Spleen (tissue), 11 donors: ENCODE measurements at regions not wholly inside any gene's neighbourhood (a gene's known extent, or its start where the extent isn't known, plus 50 kb on each side); places are given as distances from the start of the nearest gene placed in this dataset.
"Not testable (repeated sequence)": the region's sequence is repeated elsewhere in the genome, so short reads cannot be mapped to it uniquely, and the experiment has no call there.

Experiments
- DNase-seq: peaks from one replicate; pipeline ENCODE4 v3.0.0-alpha.2; 2020
- H3K27ac ChIP-seq, 8 donors: fragments of 200-600 bp; sonication (generic) in 7 of 8; 1 replicate in 4 of 8; 2 replicates in 4 of 8; pipeline versions ENCODE4 v1.5.0 to v1.8.0; 2016 to 2021; ENCODE audit warnings: inconsistent platforms in 4 of 8, mild to moderate bottlenecking in 4 of 8, moderate library complexity in 1 of 8
- H3K27me3 ChIP-seq, 7 donors: fragments of 200-600 bp; sonication (generic) in 6 of 7; replicated peaks in 1 of 7; 1 replicate in 4 of 7; 2 replicates in 3 of 7; pipeline versions ENCODE4 v1.5.0 to v1.8.0; 2016 to 2021; ENCODE audit warnings: inconsistent platforms in 3 of 7, mild to moderate bottlenecking in 1 of 7
- H3K36me3 ChIP-seq, 6 donors: fragments of 200-600 bp; sonication (generic) in 5 of 6; 1 replicate in 4 of 6; 2 replicates in 2 of 6; pipeline versions ENCODE4 v1.5.0 to v1.8.0; 2016 to 2021; ENCODE audit warnings: inconsistent platforms in 2 of 6
- H3K4me1 ChIP-seq, 6 donors: fragments of 200-600 bp; sonication (generic) in 5 of 6; 1 replicate in 3 of 6; 2 replicates in 3 of 6; pipeline versions ENCODE4 v1.5.0 to v1.8.0; 2016 to 2021; ENCODE audit warnings: inconsistent platforms in 3 of 6
- H3K4me3 ChIP-seq, 8 donors: fragments of 200-600 bp; sonication (generic) in 7 of 8; 1 replicate in 4 of 8; 2 replicates in 4 of 8; pipeline versions ENCODE4 v1.5.0 to v1.8.0; 2016 to 2021; ENCODE audit warnings: inconsistent platforms in 4 of 8, mild to moderate bottlenecking in 4 of 8, moderate library complexity in 2 of 8
- H3K9me3 ChIP-seq, 8 donors: fragments of 200-600 bp; sonication (generic) in 7 of 8; 1 replicate in 4 of 8; 2 replicates in 4 of 8; pipeline versions ENCODE4 v1.5.0 to v1.8.0; 2016 to 2021; ENCODE audit warnings: inconsistent platforms in 4 of 8
- CTCF ChIP-seq, 11 experiments: fragments of 200-600 bp in 7 of 11; fragments of 450-650 bp in 4 of 11; sonication (generic) in 4 of 11; IDR thresholded peaks in 8 of 11; conservative IDR thresholded peaks in 3 of 11; 1 replicate in 7 of 11; 2 replicates in 4 of 11; pipeline versions ENCODE4 v1.4.0 to v1.8.0; 2016 to 2021; ENCODE audit warnings: antibody characterized with exemption in 11 of 11, inconsistent platforms in 4 of 11, mild to moderate bottlenecking in 1 of 11
- POLR2A ChIP-seq, 3 donors: fragments of 450-650 bp; IDR thresholded peaks; one replicate each; pipeline ENCODE4 v1.5.1; 2017; ENCODE audit warnings: antibody characterized with exemption in 3 of 3, mild to moderate bottlenecking in 1 of 3
- POLR2AphosphoS5 ChIP-seq, 3 donors: sonication (generic); formaldehyde crosslinking; IDR thresholded peaks; one replicate each; pipeline ENCODE4 v1.5.1; 2017; ENCODE audit warnings: antibody characterized with exemption in 3 of 3
- WGBS, 5 donors: extraction: QIAGEN DNeasy Blood & Tissue Kit in 3 of 5; methylation state at CpG; one replicate each; pipeline versions ENCODE4 v1.1.5 to v1.1.7; 2013 to 2018; 5-methylcytosine and 5-hydroxymethylcytosine counted together
- intact Hi-C: fragments of 100-400 bp; cut with DNase I; formaldehyde crosslinking; loops from one replicate; pipeline ENCODE4 v1.15.0; 2023; ENCODE audit warnings: low total_unique reads
- donor health status: healthy with polysubstance abuse.
- donor health status: DM: no; HTN: no; CAD: no; lungs with moderate emphysema.
- donor health status: DM: no; HTN: no; CAD: no.
- donor health status: Bipolar disorder and iron deficiency.
- donor health status: healthy.
- donor health status: DM: no; HTN: no; CAD: no.
- donor health status: DM: yes; HTN: yes; CAD: no.

- no peak overlapping the region for H3K27ac ChIP-seq
- no peaks in the 10 kb centered on the region for H3K4me1 ChIP-seq
- no peak for TF ChIP-seq POLR2AphosphoS5 (IDR thresholded peaks at IDR 0.05)
- no peak for TF ChIP-seq POLR2A (IDR thresholded peaks at IDR 0.05)
- TF ChIP-seq CTCF (IDR thresholded peaks at IDR 0.05 in 8 of 11, conservative IDR thresholded peaks at IDR 0.05 in 3 of 11): no peak
- DNase-seq: no peak
- H3K9me3 ChIP-seq: peaks cover 0 to 8% (median 0%) of the 10 kb centered on the region in 8 donors
- WGBS, 5 donors: 40 to 100% (median 100%) methylated on average over 1 of the region's 1 CpG
- no peaks in the 10 kb centered on the region for H3K36me3 ChIP-seq
- no peaks in the 10 kb centered on the region for H3K27me3 ChIP-seq
- H3K4me3 ChIP-seq: no peak overlapping the region
- intact Hi-C loops: no loop called here
Measured at GRCh38 chrX:77275392-77275791, 171.8 kb upstream of the FGF16 start.

- no peak for DNase-seq
- no peaks in the 10 kb centered on the region for H3K36me3 ChIP-seq
- peaks cover 0 to 19% (median 1%) of the 10 kb centered on the region in 8 donors for H3K9me3 ChIP-seq
- no peak overlapping the region for H3K4me3 ChIP-seq
- WGBS, 5 donors: 6 to 17% (median 8%) methylated on average over 1 of the region's 1 CpG
- H3K27ac ChIP-seq: no peak overlapping the region
- H3K4me1 ChIP-seq: no peaks in the 10 kb centered on the region
- intact Hi-C loops: no loop called here
- no peaks in the 10 kb centered on the region for H3K27me3 ChIP-seq
- TF ChIP-seq POLR2AphosphoS5 (IDR thresholded peaks at IDR 0.05) (no peak), POLR2A (IDR thresholded peaks at IDR 0.05) (no peak), CTCF (IDR thresholded peaks at IDR 0.05 in 8 of 11, conservative IDR thresholded peaks at IDR 0.05 in 3 of 11) (no peak)
Measured at GRCh38 chrX:77276742-77277141, 170.4 kb upstream of the FGF16 start.

- intact Hi-C loops: no loop called here
- 55 to 80% (median 72%) methylated on average over 2 of the region's 2 CpGs for WGBS, 5 donors
Measured at GRCh38 chrX:77277911-77278310, 169.3 kb upstream of the FGF16 start.

GRCh38 chrX:77279373-77279772, 167.8 kb upstream of the FGF16 start:
- H3K27ac ChIP-seq, H3K36me3 ChIP-seq, H3K4me3 ChIP-seq, DNase-seq, H3K27me3 ChIP-seq, intact Hi-C loops, H3K4me1 ChIP-seq: not testable (repeated sequence)
- peaks cover 0 to 14% (median 1%) of the 10 kb centered on the region in 8 donors for H3K9me3 ChIP-seq
- WGBS, 5 donors: 61 to 100% (median 88%) methylated on average over 1 to 12 of the region's 19 CpGs; no CpG with 5 or more reads in 2 of the 5 donors

More at GRCh38 chrX:77277911-77278310, 169.3 kb upstream of the FGF16 start:
- Histone ChIP-seq H3K36me3 (no peaks in the 10 kb centered on the region), H3K9me3 (peaks cover 0 to 14% (median 1%) of the 10 kb centered on the region in 8 donors), H3K4me3 (no peak overlapping the region), H3K4me1 (no peaks in the 10 kb centered on the region), H3K27ac (no peak overlapping the region), H3K27me3 (no peaks in the 10 kb centered on the region)
- no peak for DNase-seq
- TF ChIP-seq CTCF (IDR thresholded peaks at IDR 0.05 in 8 of 11, conservative IDR thresholded peaks at IDR 0.05 in 3 of 11) (no peak), POLR2AphosphoS5 (IDR thresholded peaks at IDR 0.05) (no peak), POLR2A (IDR thresholded peaks at IDR 0.05) (no peak)
